HCT116 (cell line): ENCODE measurements at regions not wholly inside any gene's neighbourhood (a gene's known extent, or its start where the extent isn't known, plus 50 kb on each side); places are given as distances from the start of the nearest gene placed in this dataset.

Source experiments
- ATAC-seq: fragments of 200-7000 bp; cut with Tn5 transposase; 2 replicates; pipeline ENCODE4 v1.9.1; 2020; ENCODE audit warnings: mild to moderate bottlenecking, moderate library complexity
- BruUV-seq: library from RNA; stranded (reverse); fragments of 400-500 nt; replicated peaks from 2 replicates; lab custom pipeline; 2021; lab: Mats Ljungman, UMichigan
- CTCF ChIA-PET: fragments of 300-600 bp; sonication (Branson Sonifier 250); formaldehyde crosslinking; loops from one replicate; lab custom pipeline; 2021; ENCODE audit warnings: antibody characterized with exemption; lab: Charles Lee
- POLR2A ChIA-PET: fragments of 300-600, 350-600 bp; sonication (Branson Sonifier 250); formaldehyde crosslinking; loops from one replicate; lab custom pipeline; 2021; ENCODE audit warnings: antibody characterized with exemption; lab: Charles Lee
- RAD21 ChIA-PET, 2 experiments: fragments of 300-600 bp; sonication (Branson Sonifier 250); formaldehyde crosslinking; loops; one replicate each; lab custom pipeline; 2023; ENCODE audit warnings: low total read pairs in 2 of 2; ENCODE audit not compliant: uncharacterized antibody in 2 of 2, unreplicated experiment in 2 of 2, low non-redundant PET in 1 of 2; lab: Charles Lee
- DNase-seq: peaks from one replicate; pipeline ENCODE4 v3.0.0-alpha.2; 2010; ENCODE audit warnings: low read depth, low spot score
- H2AFZ ChIP-seq: fragments of 200-600 bp; shearing (Covaris generic), sonication (generic); 2 replicates; pipeline ENCODE4 v1.6.1; 2017; ENCODE audit warnings: low read depth, mixed run types, mixed read lengths, antibody characterized with exemption, low read length; ENCODE audit not compliant: poor library complexity, severe bottlenecking
- H3K27ac ChIP-seq: 2 replicates; pipeline ENCODE4 v1.5.1; 2012; ENCODE audit warnings: low read depth, low read length
- H3K27me3 ChIP-seq: fragments of 200-600 bp; sonication (generic); 2 replicates; pipeline ENCODE4 v1.6.1; 2016; ENCODE audit warnings: mixed run types, low read length, mixed read lengths; ENCODE audit not compliant: insufficient read depth
- H3K36me3 ChIP-seq, 2 experiments: fragments of 200-500 bp in 1 of 2; fragments of 200-600 bp in 1 of 2; sonication (Bioruptor generic) in 1 of 2; sonication (generic) in 1 of 2; 2 replicates each; pipeline versions ENCODE4 v1.5.1 to v1.6.1; 2014 to 2016; ENCODE audit warnings: low read length in 2 of 2, inconsistent platforms in 1 of 2, mixed read lengths in 1 of 2, mixed run types in 1 of 2; ENCODE audit not compliant: insufficient read depth in 2 of 2, control insufficient read depth in 1 of 2
- H3K4me1 ChIP-seq, 2 experiments: fragments of 200-600 bp in 1 of 2; sonication (generic) in 1 of 2; 2 replicates each; pipeline versions ENCODE4 v1.5.1 to v1.6.1; 2012 to 2017; ENCODE audit warnings: low read length in 2 of 2, inconsistent platforms in 1 of 2, mild to moderate bottlenecking in 1 of 2, mixed read lengths in 1 of 2, mixed run types in 1 of 2, moderate library complexity in 1 of 2; ENCODE audit not compliant: insufficient read depth in 2 of 2, control insufficient read depth in 1 of 2
- H3K4me2 ChIP-seq: fragments of 200-600 bp; sonication (generic); 2 replicates; pipeline ENCODE4 v1.6.1; 2017; ENCODE audit warnings: mixed run types, low read length, mixed read lengths
- H3K4me3 ChIP-seq, 2 experiments: fragments of 200-600 bp in 1 of 2; sonication (generic) in 1 of 2; replicated peaks in 1 of 2; 2 replicates each; pipeline ENCODE4 v1.5.1; 2011 to 2016; ENCODE audit warnings: low read length in 2 of 2, control low read depth in 1 of 2, low read depth in 1 of 2, mild to moderate bottlenecking in 1 of 2, mixed read lengths in 1 of 2, mixed run types in 1 of 2
- H3K79me2 ChIP-seq: fragments of 200-600 bp; sonication (generic); 2 replicates; pipeline ENCODE4 v1.6.1; 2017; ENCODE audit warnings: mild to moderate bottlenecking, mixed run types, low read length, moderate library complexity, mixed read lengths; ENCODE audit not compliant: insufficient read depth
- H3K9ac ChIP-seq: fragments of 200-600 bp; sonication (generic); 2 replicates; pipeline ENCODE4 v1.6.1; 2016; ENCODE audit warnings: low read length, mixed read lengths
- H3K9me2 ChIP-seq: fragments of 200-600 bp; sonication (generic), shearing (Covaris generic); 2 replicates; pipeline ENCODE4 v1.6.1; 2017; ENCODE audit warnings: mixed run types, mild to moderate bottlenecking, moderate library complexity; ENCODE audit not compliant: insufficient read depth
- H3K9me3 ChIP-seq, 2 experiments: fragments of 200-500 bp in 1 of 2; fragments of 200-600 bp in 1 of 2; sonication (Bioruptor generic) in 1 of 2; sonication (generic) in 1 of 2; 2 replicates each; pipeline ENCODE4 v1.6.1; 2014 to 2017; ENCODE audit warnings: low read length in 2 of 2, mixed read lengths in 2 of 2, inconsistent platforms in 1 of 2, low read depth in 1 of 2, mild to moderate bottlenecking in 1 of 2, mixed run types in 1 of 2, moderate library complexity in 1 of 2; ENCODE audit not compliant: control insufficient read depth in 1 of 2, insufficient read depth in 1 of 2
- H4K20me1 ChIP-seq: fragments of 200-600 bp; sonication (generic), shearing (Covaris generic); 2 replicates; pipeline ENCODE4 v1.6.1; 2017; ENCODE audit warnings: mixed run types, mild to moderate bottlenecking, moderate library complexity; ENCODE audit not compliant: insufficient read depth
- EGR1 ChIP-seq: IDR thresholded peaks from 2 replicates; pipeline ENCODE4 v1.6.1; 2012; ENCODE audit warnings: low read depth
- FOSL1 ChIP-seq: IDR thresholded peaks from 2 replicates; pipeline ENCODE4 v1.6.1; 2012; ENCODE audit warnings: low read depth
- REST ChIP-seq: IDR thresholded peaks from 2 replicates; pipeline ENCODE4 v1.6.1; 2012; ENCODE audit warnings: low read depth
- SP1 ChIP-seq: IDR thresholded peaks from 2 replicates; pipeline ENCODE4 v1.6.1; 2012; ENCODE audit warnings: low read depth
- ZFX ChIP-seq: fragments of 450-650 bp; IDR thresholded peaks from 2 replicates; pipeline ENCODE4 v1.6.1; 2017
- ZNF274 ChIP-seq: fragments of 200-500 bp; sonication (Bioruptor generic); IDR thresholded peaks from 2 replicates; pipeline ENCODE4 v1.6.1; 2014; ENCODE audit warnings: mild to moderate bottlenecking, low read depth, low read length, inconsistent platforms
- intact Hi-C: fragments of 100-400 bp; cut with micrococcal nuclease; formaldehyde crosslinking; loops from 2 replicates; pipeline ENCODE4 v1.10.0; 2022
- TF ChIP-seq, protein P1 (sequence below), 3 experiments: fragments of 200-600 bp in 1 of 3; sonication (generic) in 1 of 3; IDR thresholded peaks in 2 of 3; conservative IDR thresholded peaks in 1 of 3; 2 replicates each; pipeline ENCODE4 v1.5.1; 2012 to 2017; ENCODE audit warnings: low read depth in 2 of 3, low read length in 2 of 3, antibody characterized with exemption in 1 of 3, borderline replicate concordance in 1 of 3, control low read depth in 1 of 3, mild to moderate bottlenecking in 1 of 3, mixed read lengths in 1 of 3, mixed run types in 1 of 3, moderate library complexity in 1 of 3; ENCODE audit not compliant: insufficient read depth in 1 of 3
- TF ChIP-seq, protein P2 (sequence below): IDR thresholded peaks from 2 replicates; pipeline ENCODE4 v1.6.1; 2012

GRCh38 chr18:65124633-65125032, 626.2 kb upstream of the CDH7 start:
- H3K9ac ChIP-seq = no peak overlapping the region
- DNase-seq = no peak
- no peaks in the 10 kb centered on the region for H3K79me2 ChIP-seq
- H3K9me2 ChIP-seq = no peaks in the 10 kb centered on the region
- no peak overlapping the region for H3K4me2 ChIP-seq
- no peaks in the 10 kb centered on the region for H4K20me1 ChIP-seq
- no TSS peak for BruUV-seq
- no peak overlapping the region for H3K27ac ChIP-seq
- no peaks in the 10 kb centered on the region for H3K27me3 ChIP-seq
- no peak overlapping the region for H2AFZ ChIP-seq
- CTCF ChIA-PET = no interaction called here
- no peaks in the 10 kb centered on the region for H3K36me3 ChIP-seq
- TF ChIP-seq REST (no peak), FOSL1 (no peak), SP1 (no peak), ZNF274 (no peak), ZFX (no peak), EGR1 (no peak)
- TF ChIP-seq, protein P1, sequence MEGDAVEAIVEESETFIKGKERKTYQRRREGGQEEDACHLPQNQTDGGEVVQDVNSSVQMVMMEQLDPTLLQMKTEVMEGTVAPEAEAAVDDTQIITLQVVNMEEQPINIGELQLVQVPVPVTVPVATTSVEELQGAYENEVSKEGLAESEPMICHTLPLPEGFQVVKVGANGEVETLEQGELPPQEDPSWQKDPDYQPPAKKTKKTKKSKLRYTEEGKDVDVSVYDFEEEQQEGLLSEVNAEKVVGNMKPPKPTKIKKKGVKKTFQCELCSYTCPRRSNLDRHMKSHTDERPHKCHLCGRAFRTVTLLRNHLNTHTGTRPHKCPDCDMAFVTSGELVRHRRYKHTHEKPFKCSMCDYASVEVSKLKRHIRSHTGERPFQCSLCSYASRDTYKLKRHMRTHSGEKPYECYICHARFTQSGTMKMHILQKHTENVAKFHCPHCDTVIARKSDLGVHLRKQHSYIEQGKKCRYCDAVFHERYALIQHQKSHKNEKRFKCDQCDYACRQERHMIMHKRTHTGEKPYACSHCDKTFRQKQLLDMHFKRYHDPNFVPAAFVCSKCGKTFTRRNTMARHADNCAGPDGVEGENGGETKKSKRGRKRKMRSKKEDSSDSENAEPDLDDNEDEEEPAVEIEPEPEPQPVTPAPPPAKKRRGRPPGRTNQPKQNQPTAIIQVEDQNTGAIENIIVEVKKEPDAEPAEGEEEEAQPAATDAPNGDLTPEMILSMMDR (IDR thresholded peaks at IDR 0.05 in 2 of 3, conservative IDR thresholded peaks at IDR 0.05 in 1 of 3; ENCODE audit: borderline replicate concordance in 1 of 3, insufficient read depth in 1 of 3, low read depth in 2 of 3, low read length in 2 of 3) = no peak
- TF ChIP-seq, protein P2, sequence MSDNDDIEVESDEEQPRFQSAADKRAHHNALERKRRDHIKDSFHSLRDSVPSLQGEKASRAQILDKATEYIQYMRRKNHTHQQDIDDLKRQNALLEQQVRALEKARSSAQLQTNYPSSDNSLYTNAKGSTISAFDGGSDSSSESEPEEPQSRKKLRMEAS = no peak
- intact Hi-C loops = no loop called here
- H3K9me3 ChIP-seq = peaks cover 8 to 23% of the 10 kb centered on the region in 2 experiments; a peak in 2 of 4 replicates
- no peaks in the 10 kb centered on the region for H3K4me1 ChIP-seq
- POLR2A ChIA-PET = no interaction called here
- ATAC-seq = no peak
- H3K4me3 ChIP-seq = no peak overlapping the region
- RAD21 ChIA-PET = no interaction called here
